Stimulated activated CD4-positive, alpha-beta T cell treated with anti-CD3 and anti-CD28 coated beads, Interleukin-12 subunit alpha, Interleukin-12 subunit beta, amount 100 ng/mL, for 48 hours (primary cell): ENCODE measurements at regions not wholly inside any gene's neighbourhood (a gene's known extent, or its start where the extent isn't known, plus 50 kb on each side); places are given as distances from the start of the nearest gene placed in this dataset.
"Not testable (repeated sequence)": the region's sequence is repeated elsewhere in the genome, so short reads cannot be mapped to it uniquely, and the experiment has no call there.

Source experiments
- DNase-seq, 3 donors: peaks; one replicate each; pipeline ENCODE4 v3.0.0-alpha.2; 2020; ENCODE audit warnings: low read depth in 2 of 3, low spot score in 1 of 3

DNA sequence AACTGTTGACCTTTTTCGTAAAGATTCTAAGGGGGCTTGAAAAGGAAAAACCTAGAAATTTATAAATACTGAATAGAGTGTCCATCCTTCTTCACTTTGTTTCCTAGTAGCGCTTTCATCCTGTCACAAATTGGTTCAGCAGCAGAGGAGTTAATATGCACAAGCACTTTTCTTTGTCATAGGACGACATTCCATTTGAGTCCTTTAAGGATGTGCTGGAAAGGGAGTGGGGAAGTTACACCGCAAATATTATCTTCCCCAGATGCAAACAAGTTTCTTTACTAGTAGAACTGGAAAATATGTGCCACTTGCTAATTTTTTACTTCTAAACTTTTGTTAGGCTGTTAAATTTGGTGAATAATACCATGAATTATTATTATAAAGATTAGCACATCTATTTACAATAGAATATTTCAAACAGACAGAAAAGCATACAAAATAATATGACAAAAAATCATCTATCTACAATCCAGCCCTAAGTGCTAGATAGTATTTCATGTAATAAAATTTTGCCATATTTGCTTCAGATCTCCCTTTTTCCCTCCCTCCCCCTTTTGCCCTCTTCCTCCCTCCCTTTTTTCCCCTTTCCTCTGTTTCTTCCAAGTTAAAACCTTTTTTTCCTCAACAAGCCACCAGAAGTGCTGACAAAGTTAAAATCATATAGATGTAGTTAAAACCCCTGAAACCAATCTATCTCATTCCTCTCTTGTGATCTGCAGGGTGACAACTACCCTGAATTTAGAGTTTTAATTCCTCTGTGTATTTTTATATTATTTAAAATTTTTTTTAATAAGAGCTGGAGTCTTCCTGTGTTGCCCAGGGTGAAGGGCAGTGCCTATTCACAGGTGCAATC, 50.5 kb upstream of the MAP4K3 start:
- no peak for DNase-seq

- no peak for DNase-seq
These were observed 51.4 kb upstream of the MAP4K3 start for GRCh38 chr2:39488450-39488849.

DNA sequence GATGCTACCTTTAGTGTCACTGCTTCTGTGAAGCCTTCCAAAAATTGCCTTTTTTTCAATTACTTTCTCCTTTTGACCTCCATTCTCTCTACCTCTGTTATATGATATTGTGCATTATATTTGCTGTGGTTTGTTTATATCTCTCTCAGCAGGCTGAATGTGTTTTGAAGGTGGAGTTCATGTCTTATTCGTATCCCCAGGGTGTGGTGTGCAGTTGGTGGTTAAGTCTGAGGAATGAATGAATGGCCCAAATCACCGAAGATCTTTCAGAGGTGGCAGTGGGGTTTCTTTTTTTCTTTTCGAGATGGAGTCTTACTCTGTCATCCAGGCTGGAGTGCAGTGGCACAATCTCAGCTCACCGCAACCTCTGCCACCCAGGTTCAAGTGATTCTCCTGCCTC, 53.5 kb upstream of the MAP4K3 start:
- DNase-seq, result no peak

- no peak for DNase-seq
These were observed 54.6 kb upstream of the MAP4K3 start for GRCh38 chr2:39491653-39492052.

DNA sequence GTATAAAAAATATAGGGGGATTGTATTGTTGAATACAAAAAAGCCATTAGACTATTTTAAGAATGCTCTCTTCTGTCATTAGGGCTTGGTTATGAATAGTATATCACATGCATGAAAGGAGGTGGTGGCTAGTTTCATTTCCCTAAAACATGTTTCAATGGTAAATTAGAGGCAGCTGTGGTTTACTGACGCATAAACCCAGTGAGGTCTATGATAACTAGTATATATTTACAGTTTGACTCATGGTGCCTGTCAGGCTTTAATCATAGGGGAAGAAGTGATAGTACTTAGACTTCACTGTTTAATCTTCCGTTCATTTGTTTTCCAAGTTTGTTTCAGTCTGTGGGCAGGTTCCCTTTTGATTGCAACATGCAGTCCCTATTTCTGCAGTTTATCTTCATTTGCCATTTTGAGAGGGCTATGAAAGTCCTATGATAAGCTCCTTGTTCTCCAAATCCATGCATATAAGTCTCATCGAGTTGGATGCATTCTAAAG, 55.1 kb upstream of the MAP4K3 start:
- DNase-seq, result peak in 1 of 3 donors; percentile 43

- no peak for DNase-seq
These were observed 55.6 kb upstream of the MAP4K3 start for GRCh38 chr2:39492716-39493115.

DNA sequence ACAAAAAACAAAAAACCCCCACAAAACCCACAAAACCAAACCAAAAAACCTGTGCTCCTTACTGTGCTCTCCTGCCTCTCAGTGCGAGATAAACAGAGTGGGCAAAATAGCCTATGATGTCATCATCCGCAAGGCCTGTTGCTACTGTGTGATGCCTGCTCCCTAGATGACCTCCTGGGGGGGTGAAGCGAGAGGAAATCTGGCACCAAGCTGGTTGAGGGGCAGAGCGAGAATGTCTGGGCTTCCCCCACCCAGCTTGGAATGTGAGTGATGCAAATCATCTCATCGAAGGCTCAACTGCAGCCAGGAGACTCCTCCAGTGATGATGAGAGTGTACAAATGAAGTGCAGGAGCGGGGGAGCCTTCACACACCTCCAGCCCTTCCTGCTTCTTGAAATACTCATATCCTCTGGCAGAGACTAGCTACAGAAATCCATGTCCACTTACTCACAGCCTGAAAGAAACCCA, 57.7 kb upstream of the MAP4K3 start:
- no peak for DNase-seq

DNA sequence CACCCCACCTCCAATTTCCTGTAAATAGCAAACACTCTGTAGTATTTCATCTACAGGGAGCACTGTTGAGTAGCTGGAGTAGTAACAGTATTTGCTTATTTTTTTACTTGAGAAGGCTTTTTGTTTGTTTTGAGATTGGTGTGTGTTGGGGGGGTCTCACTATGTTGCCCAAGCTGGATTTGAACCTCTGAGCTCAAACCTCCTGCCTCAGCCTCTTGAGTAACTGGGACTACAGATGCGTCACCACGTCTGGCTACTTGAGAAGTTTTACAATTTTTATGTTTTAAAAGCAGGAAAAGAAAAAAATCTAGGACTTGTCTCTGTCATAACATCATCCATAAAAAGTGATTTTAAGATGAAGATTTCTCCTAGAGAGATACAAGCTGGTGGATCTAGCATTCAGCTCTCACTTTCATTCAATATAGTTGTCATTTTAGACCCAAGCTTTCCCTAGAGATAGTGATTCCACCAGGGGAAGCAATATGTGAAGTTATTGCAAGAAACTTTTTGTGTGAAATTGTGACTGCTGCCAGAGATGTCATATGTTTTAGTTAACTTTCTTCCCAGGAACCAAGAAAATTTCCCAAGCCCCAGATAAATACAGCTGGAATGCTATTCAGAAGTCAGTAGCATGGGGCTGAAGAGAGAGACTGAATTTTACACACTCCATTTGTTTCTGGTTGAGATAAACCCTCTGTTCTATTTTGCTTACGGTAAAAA, 60.2 kb upstream of the MAP4K3 start:
- no peak for DNase-seq

DNA sequence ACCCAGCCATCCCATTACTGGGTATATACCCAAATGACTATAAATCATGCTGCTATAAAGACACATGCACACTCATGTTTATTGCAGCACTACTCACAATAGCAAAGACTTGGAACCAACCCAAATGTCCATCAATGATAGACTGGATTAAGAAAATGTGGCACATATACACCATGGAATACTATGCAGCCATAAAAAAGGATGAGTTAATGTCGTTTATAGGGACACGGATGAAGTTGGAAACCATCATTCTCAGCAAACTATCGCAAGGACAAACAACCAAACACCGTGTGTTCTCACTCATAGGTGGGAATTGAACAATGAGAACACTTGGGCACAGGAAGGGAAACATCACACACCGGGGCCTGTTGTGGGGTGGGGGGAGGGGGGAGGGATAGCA, 61.1 kb upstream of the MAP4K3 start:
- DNase-seq, result not testable (repeated sequence)

- DNase-seq, result no peak
These were observed 61.7 kb upstream of the MAP4K3 start for GRCh38 chr2:39498786-39499185.

DNA sequence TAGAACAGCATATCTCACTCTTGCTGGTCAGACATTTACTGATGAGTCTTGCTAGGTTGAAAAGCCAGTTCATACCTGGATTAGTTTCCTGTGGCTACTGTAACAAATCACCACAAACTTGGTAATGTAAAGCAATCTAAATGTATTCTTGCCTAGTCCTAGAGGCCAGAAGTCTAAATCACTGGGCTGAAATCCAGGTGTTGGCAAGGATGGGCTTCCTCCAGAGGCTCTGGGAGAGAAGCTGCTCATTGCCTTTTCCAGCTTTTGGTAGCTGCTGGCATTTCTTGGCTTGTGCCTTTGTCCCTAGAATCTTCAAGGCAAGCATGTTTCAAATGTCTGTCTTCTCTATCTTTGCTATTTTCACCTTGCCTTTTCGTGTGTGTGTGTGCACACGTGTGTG, 62.3 kb upstream of the MAP4K3 start:
- no peak for DNase-seq

GRCh38 chr2:39501412-39501811, 64.3 kb upstream of the MAP4K3 start:
- DNase-seq, result no peak

DNA sequence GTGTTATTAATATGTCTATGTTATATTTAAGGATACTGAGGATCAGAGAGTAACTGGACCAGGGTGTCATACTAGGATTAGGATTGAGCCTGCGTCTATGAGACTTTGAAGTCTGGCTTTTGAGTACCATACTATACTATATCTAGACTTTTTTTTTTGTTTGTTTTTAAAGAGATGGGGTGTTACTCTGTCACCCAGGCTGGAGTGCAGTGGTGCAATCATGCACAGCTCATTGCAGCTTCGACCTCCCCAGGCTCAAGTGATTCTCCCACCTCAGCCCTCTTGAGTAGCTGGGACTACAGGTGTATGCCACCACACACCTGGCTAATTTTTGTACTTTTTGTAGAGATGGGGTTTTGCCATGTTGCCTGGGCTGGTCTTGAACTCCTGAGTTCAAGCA, 66.2 kb upstream of the MAP4K3 start:
- no peak for DNase-seq

- no peak for DNase-seq
These were observed 67.8 kb upstream of the MAP4K3 start for GRCh38 chr2:39504790-39505335.

DNA sequence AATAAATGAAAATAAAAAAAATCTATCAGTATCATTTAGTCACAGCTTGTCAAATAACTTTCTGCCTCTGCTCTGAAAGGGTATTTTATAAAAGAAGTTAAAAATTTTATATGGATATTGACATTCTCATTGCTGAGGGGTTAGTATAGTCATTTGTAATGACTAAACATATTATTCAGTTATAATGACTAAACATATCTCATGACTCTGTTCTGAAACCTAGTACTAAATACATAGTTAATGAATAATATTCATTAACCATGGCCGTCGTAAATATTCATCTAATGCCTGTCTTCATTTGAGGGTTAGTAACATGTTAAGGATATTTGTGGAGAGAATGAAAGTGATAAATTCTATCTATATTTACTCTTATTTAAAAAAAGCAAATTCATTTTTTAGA, 69.1 kb upstream of the MAP4K3 start:
- DNase-seq, result no peak

DNA sequence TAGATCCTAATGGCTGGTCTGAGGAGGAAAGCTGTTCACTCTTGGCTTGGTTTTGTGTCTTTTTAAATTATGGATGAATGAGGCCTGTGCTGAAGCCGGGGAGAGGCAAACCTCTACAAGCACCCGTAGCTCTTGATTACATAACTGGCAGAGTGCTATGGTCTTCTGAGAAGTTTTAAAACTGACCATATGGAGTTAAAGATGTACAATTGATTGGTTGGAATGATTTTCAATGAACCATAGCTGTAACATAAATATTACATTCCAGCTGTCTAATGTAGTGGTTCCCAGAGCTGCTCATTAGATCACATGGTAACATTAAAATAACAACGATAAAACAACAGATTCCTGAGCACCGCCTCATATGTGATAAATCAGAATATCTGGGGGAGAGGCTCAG, 71.1 kb upstream of the MAP4K3 start:
- no peak for DNase-seq

DNA sequence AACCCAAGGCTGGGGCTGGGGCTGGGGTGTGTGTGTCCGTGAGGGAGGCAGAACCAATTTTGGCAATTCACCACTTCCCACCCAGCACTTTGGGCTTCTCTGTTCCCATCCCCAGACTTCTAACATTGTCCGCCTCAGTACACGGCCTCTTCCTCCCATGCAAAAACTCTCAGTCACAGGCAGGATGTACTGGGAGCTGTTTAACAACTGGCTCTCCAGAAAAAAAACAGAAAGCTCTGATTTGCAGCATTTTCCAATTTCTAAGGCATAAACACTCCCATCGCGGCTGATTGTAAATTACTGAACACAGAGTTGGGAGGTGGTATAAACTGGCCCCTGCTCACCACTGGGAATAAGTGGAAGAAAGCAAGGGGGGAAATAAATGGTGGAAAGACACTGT, 73.1 kb upstream of the MAP4K3 start:
- DNase-seq, result no peak

DNA sequence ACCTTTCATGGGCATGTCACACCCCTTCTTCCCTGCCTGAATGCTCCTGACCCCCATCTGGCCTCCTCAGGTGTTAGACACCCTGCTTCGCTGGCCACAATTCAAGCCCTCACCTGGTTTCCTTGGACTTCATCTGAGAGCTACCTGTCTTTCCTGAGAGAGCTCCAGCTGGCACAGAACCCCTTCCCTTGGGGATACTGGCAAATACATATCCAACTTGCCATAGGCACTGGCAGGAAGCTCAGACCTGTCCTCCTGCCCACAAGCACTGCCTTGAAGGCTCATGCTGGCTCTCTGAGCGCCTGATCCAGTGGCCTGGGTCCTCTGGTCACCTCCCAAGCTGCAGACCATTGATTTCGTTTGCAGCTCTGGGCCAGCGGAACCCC, 74.1 kb upstream of the MAP4K3 start:
- no peak for DNase-seq

- no peak for DNase-seq
These were observed 74.7 kb upstream of the MAP4K3 start for GRCh38 chr2:39511605-39512433.

- DNase-seq, result no peak
These were observed 75.4 kb upstream of the MAP4K3 start for GRCh38 chr2:39512434-39512935.

DNA sequence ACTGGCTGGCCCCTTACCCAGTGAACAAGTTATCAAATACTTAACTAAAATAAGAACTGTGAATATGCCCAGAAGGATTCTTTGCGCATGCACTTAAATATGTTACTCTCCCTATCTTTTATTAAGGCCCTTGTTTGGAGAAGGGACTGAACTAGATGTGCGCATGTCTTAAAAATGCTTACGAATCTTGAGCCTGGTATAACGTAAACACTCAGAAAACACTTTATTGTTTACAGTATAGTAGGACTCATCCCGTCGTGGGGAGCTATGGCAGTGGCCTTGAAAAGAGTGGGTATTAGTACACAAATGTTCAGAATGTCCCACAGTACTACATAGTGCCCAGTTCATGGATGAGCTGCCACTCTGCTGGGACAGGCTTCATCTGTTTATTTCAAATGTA, 75.9 kb upstream of the MAP4K3 start:
- no peak for DNase-seq
